GM23338 (cell line): ENCODE measurements at regions not wholly inside any gene's neighbourhood (a gene's known extent, or its start where the extent isn't known, plus 50 kb on each side); places are given as distances from the start of the nearest gene placed in this dataset.
"Not testable (repeated sequence)": the region's sequence is repeated elsewhere in the genome, so short reads cannot be mapped to it uniquely, and the experiment has no call there.

Experiments
- ATAC-seq: fragments of 200-7000 bp; cut with Tn5 transposase; 3 replicates; pipeline ENCODE4 v1.9.1; 2020
- DNase-seq: peaks from one replicate; pipeline ENCODE4 v3.0.0-alpha.2; 2015; ENCODE audit warnings: low spot score
- H2AFZ ChIP-seq: fragments of 200-600 bp; sonication (generic); 2 replicates; pipeline ENCODE4 v1.8.0; 2016; ENCODE audit warnings: antibody characterized with exemption, mild to moderate bottlenecking, moderate library complexity
- H3F3A ChIP-seq: fragments of 200-600 bp; sonication (generic); replicated peaks from 2 replicates; pipeline ENCODE4 v1.8.0; 2017; ENCODE audit warnings: antibody characterized with exemption, mixed run types, low read depth
- H3K27ac ChIP-seq: fragments of 200-600 bp; sonication (generic); 2 replicates; pipeline ENCODE4 v1.6.1; 2016; ENCODE audit warnings: low read depth
- H3K27me3 ChIP-seq: fragments of 200-600 bp; sonication (generic); 2 replicates; pipeline ENCODE4 v1.8.0; 2016; ENCODE audit warnings: mild to moderate bottlenecking, mixed run types, moderate library complexity; ENCODE audit not compliant: insufficient read depth
- H3K36me3 ChIP-seq: fragments of 200-600 bp; sonication (generic); 2 replicates; pipeline ENCODE4 v1.8.0; 2016; ENCODE audit warnings: mild to moderate bottlenecking; ENCODE audit not compliant: insufficient read depth
- H3K4me1 ChIP-seq: fragments of 200-600 bp; sonication (generic); 2 replicates; pipeline ENCODE4 v1.8.0; 2016; ENCODE audit warnings: mild to moderate bottlenecking, moderate library complexity; ENCODE audit not compliant: insufficient read depth
- H3K4me2 ChIP-seq: fragments of 200-600 bp; sonication (generic); 2 replicates; pipeline ENCODE4 v1.7.1; 2017; ENCODE audit warnings: mixed run types
- H3K4me3 ChIP-seq: fragments of 200-600 bp; sonication (generic); 2 replicates; pipeline ENCODE4 v1.6.1; 2016; ENCODE audit warnings: mixed run types
- H3K79me2 ChIP-seq: fragments of 200-600 bp; sonication (generic); replicated peaks from 2 replicates; pipeline ENCODE4 v1.8.0; 2017; ENCODE audit warnings: mild to moderate bottlenecking; ENCODE audit not compliant: insufficient read depth
- H3K9me2 ChIP-seq: fragments of 200-600 bp; sonication (generic); 2 replicates; pipeline ENCODE4 v1.8.0; 2017; ENCODE audit not compliant: insufficient read depth
- H4K20me1 ChIP-seq: fragments of 200-600 bp; sonication (generic); replicated peaks from 2 replicates; pipeline ENCODE4 v1.8.0; 2017; ENCODE audit warnings: mild to moderate bottlenecking; ENCODE audit not compliant: insufficient read depth
- H3K27ac Mint-ChIP-seq: 2 replicates; pipeline ENCODE4 v1.8.0; 2020; ENCODE audit warnings: inconsistent platforms, mild to moderate bottlenecking, moderate library complexity, mixed read lengths
- H3K27me3 Mint-ChIP-seq: 3 replicates; pipeline ENCODE4 v1.8.0; 2022; ENCODE audit warnings: low read depth, mild to moderate bottlenecking, moderate library complexity, mixed read lengths, inconsistent platforms; ENCODE audit not compliant: insufficient read depth, poor library complexity
- H3K36me3 Mint-ChIP-seq: 3 replicates; pipeline ENCODE4 v1.8.0; 2021; ENCODE audit warnings: low read depth, mild to moderate bottlenecking, inconsistent platforms, moderate library complexity, mixed read lengths
- H3K4me1 Mint-ChIP-seq: 3 replicates; pipeline ENCODE4 v1.8.0; 2020; ENCODE audit warnings: mild to moderate bottlenecking, inconsistent platforms, mixed read lengths
- H3K4me3 Mint-ChIP-seq: 3 replicates; pipeline ENCODE4 v1.8.0; 2021; ENCODE audit warnings: moderate library complexity, mild to moderate bottlenecking, inconsistent platforms, mixed read lengths
- H3K9me3 Mint-ChIP-seq: 3 replicates; pipeline ENCODE4 v1.8.0; 2020; ENCODE audit warnings: moderate library complexity, mild to moderate bottlenecking, inconsistent platforms, mixed read lengths
- CREB1 ChIP-seq: fragments of 250-450 bp; sonication (Bioruptor Pico); IDR thresholded peaks from 2 replicates; pipeline ENCODE4 v1.5.0; 2020; ENCODE audit warnings: low read depth, mild to moderate bottlenecking, moderate library complexity
- CTCF ChIP-seq, 2 experiments: fragments of 200-600 bp in 1 of 2; sonication (generic) in 1 of 2; conservative IDR thresholded peaks; 2 replicates each; pipeline versions ENCODE4 v1.5.1 to v1.6.1; 2016 to 2017; ENCODE audit warnings: antibody characterized with exemption in 2 of 2, low read depth in 2 of 2, mild to moderate bottlenecking in 2 of 2, moderate library complexity in 1 of 2
- EZH2 ChIP-seq: fragments of 200-600 bp; sonication (generic); IDR thresholded peaks from one replicate; pipeline ENCODE4 v1.8.0; 2017; ENCODE audit warnings: antibody characterized with exemption, mild to moderate bottlenecking, low read depth; ENCODE audit not compliant: unreplicated experiment
- EZH2phosphoT487 ChIP-seq: fragments of 200-600 bp; sonication (generic); IDR thresholded peaks from one replicate; pipeline ENCODE4 v1.8.1; 2018; ENCODE audit warnings: antibody characterized with exemption; ENCODE audit not compliant: unreplicated experiment
- JUNB ChIP-seq: IDR thresholded peaks from one replicate; pipeline ENCODE4 v1.6.1; 2016; ENCODE audit warnings: antibody characterized with exemption; ENCODE audit not compliant: unreplicated experiment
- NANOG ChIP-seq: IDR thresholded peaks from 2 replicates; pipeline ENCODE4 v1.6.1; 2016; ENCODE audit warnings: antibody characterized with exemption, borderline replicate concordance
- STAT1 ChIP-seq: IDR thresholded peaks from one replicate; pipeline ENCODE4 v1.6.1; 2016; ENCODE audit warnings: antibody characterized with exemption; ENCODE audit not compliant: unreplicated experiment
- ZNF114 ChIP-seq: fragments of 250-450 bp; sonication (Bioruptor Pico); IDR thresholded peaks from 2 replicates; pipeline ENCODE4 v1.5.0; 2020; ENCODE audit warnings: mild to moderate bottlenecking, moderate library complexity
- ZNF331 ChIP-seq: fragments of 250-450 bp; sonication (Bioruptor Pico); IDR thresholded peaks from 2 replicates; pipeline ENCODE4 v1.5.0; 2020; ENCODE audit warnings: low read depth, mild to moderate bottlenecking, moderate library complexity
- ZNF462 ChIP-seq: fragments of 250-450 bp; sonication (Bioruptor Pico); IDR thresholded peaks from 2 replicates; pipeline ENCODE4 v1.5.0; 2020; ENCODE audit warnings: mild to moderate bottlenecking, moderate library complexity
- TF ChIP-seq, protein P1 (sequence below): IDR thresholded peaks from 2 replicates; pipeline ENCODE4 v1.6.1; 2016; ENCODE audit warnings: antibody characterized with exemption

GRCh38 chr16:85518398-85519049 lies 94.6 kb upstream of the GSE1 start:
- no peaks in the 10 kb centered on the region for H4K20me1 ChIP-seq
- Mint-ChIP-seq H3K36me3 (peaks cover 13% of the 10 kb centered on the region), H3K27ac (no peak overlapping the region), H3K9me3 (peaks cover 8% of the 10 kb centered on the region; the same call in 1 of the 3 replicates), H3K4me3 (no peak overlapping the region), H3K4me1 (peaks cover 42% of the 10 kb centered on the region), H3K27me3 (peaks cover 10% of the 10 kb centered on the region)
- no peaks in the 10 kb centered on the region for H3K9me2 ChIP-seq
- DNase-seq (no peak), ATAC-seq (no peak)
- H3K4me3 ChIP-seq = no peak overlapping the region
- no peaks in the 10 kb centered on the region for H3K79me2 ChIP-seq
- H3K4me2 ChIP-seq = no peak overlapping the region
- H2AFZ ChIP-seq = no peak overlapping the region
- TF ChIP-seq CREB1 (CRISPR knock-in tag) = no peak
- no peak for TF ChIP-seq ZNF114 (CRISPR knock-in tag)
- TF ChIP-seq CTCF (conservative IDR thresholded peaks at IDR 0.05; ENCODE audit: low read depth in 2 of 2) = no peak
- no peak for TF ChIP-seq JUNB
- TF ChIP-seq NANOG = no peak
- TF ChIP-seq ZNF331 = no peak
- TF ChIP-seq EZH2phosphoT487 = no peak
- TF ChIP-seq STAT1 = no peak
- no peak for TF ChIP-seq EZH2
- TF ChIP-seq, protein P1, sequence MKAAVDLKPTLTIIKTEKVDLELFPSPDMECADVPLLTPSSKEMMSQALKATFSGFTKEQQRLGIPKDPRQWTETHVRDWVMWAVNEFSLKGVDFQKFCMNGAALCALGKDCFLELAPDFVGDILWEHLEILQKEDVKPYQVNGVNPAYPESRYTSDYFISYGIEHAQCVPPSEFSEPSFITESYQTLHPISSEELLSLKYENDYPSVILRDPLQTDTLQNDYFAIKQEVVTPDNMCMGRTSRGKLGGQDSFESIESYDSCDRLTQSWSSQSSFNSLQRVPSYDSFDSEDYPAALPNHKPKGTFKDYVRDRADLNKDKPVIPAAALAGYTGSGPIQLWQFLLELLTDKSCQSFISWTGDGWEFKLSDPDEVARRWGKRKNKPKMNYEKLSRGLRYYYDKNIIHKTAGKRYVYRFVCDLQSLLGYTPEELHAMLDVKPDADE = no peak
- TF ChIP-seq ZNF462 (CRISPR knock-in tag) = no peak
- H3K27ac ChIP-seq = no peak overlapping the region
- peaks cover 4% of the 10 kb centered on the region for H3K4me1 ChIP-seq
- 0 out of 2 replicates have a peak, but pooled peaks cover 9% of the 10 kb centered on the region for H3F3A ChIP-seq
- H3K27me3 ChIP-seq = no peaks in the 10 kb centered on the region
- no peaks in the 10 kb centered on the region for H3K36me3 ChIP-seq

GRCh38 chr16:85519050-85519440 lies 94.1 kb upstream of the GSE1 start:
- peaks cover 39% of the 10 kb centered on the region for H3K4me1 Mint-ChIP-seq
- H3K27me3 Mint-ChIP-seq, H3K27ac Mint-ChIP-seq, ATAC-seq, H3K9me3 Mint-ChIP-seq, H3K36me3 ChIP-seq, H3K4me3 Mint-ChIP-seq, H3K79me2 ChIP-seq, H3K4me3 ChIP-seq, H2AFZ ChIP-seq, H3K27me3 ChIP-seq, H3K27ac ChIP-seq, H4K20me1 ChIP-seq, H3K4me1 ChIP-seq, DNase-seq, H3K9me2 ChIP-seq, H3F3A ChIP-seq, H3K4me2 ChIP-seq: not testable (repeated sequence)
- H3K36me3 Mint-ChIP-seq = peaks cover 13% of the 10 kb centered on the region
